Gastrocnemius medialis (tissue), 4 donors: ENCODE measurements at regions not wholly inside any gene's neighbourhood (a gene's known extent, or its start where the extent isn't known, plus 50 kb on each side); places are given as distances from the start of the nearest gene placed in this dataset.

Experiments
- POLR2A ChIP-seq, 2 donors: fragments of 450-650 bp; IDR thresholded peaks; one replicate each; pipeline ENCODE4 v1.6.1; 2017; ENCODE audit warnings: antibody characterized with exemption in 2 of 2, mild to moderate bottlenecking in 2 of 2, moderate library complexity in 2 of 2
- TF ChIP-seq, protein P1 (sequence below), 5 experiments: fragments of 450-650 bp in 3 of 5; fragments of 200-600 bp in 2 of 5; sonication (generic) in 2 of 5; IDR thresholded peaks in 4 of 5; conservative IDR thresholded peaks in 1 of 5; 1 replicate in 4 of 5; 2 replicates in 1 of 5; pipeline ENCODE4 v1.5.1; 2016 to 2019; ENCODE audit warnings: antibody characterized with exemption in 5 of 5, mild to moderate bottlenecking in 3 of 5, moderate library complexity in 3 of 5

DNA sequence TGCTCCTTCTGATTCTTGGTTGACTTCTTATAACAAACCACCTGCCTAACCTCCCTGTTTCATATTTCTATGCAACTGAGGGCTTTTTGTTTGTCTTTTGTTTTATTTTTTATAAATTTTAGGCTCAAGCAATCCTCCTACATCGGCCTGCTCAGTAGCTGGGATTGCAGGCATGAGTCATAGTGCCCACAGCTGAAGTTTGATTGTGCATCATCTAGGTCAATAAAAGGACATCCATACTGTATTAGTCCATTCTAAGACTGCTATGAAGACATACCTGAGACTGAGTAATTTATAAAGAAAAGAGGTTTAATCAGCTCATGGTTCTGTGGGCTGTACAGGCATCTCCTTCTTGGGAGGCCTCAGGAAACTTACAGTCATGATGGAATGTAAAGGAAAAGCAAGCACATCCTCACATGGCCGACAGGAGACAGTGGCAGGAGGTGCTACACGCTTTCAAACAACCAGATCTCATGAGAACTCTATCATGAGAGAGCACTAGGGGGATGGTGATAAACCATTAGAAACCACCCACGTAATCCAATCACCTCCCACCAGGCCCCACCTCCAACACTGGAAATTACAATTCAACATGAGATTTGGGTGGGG, 285.0 kb downstream of the SIPA1L2 start:
- no peak for TF ChIP-seq POLR2A (IDR thresholded peaks at IDR 0.05)
- TF ChIP-seq, protein P1, sequence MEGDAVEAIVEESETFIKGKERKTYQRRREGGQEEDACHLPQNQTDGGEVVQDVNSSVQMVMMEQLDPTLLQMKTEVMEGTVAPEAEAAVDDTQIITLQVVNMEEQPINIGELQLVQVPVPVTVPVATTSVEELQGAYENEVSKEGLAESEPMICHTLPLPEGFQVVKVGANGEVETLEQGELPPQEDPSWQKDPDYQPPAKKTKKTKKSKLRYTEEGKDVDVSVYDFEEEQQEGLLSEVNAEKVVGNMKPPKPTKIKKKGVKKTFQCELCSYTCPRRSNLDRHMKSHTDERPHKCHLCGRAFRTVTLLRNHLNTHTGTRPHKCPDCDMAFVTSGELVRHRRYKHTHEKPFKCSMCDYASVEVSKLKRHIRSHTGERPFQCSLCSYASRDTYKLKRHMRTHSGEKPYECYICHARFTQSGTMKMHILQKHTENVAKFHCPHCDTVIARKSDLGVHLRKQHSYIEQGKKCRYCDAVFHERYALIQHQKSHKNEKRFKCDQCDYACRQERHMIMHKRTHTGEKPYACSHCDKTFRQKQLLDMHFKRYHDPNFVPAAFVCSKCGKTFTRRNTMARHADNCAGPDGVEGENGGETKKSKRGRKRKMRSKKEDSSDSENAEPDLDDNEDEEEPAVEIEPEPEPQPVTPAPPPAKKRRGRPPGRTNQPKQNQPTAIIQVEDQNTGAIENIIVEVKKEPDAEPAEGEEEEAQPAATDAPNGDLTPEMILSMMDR (IDR thresholded peaks at IDR 0.05 in 4 of 5, conservative IDR thresholded peaks at IDR 0.05 in 1 of 5) = no peak
